Superior temporal gyrus (tissue), 1 donor: ENCODE measurements at regions not wholly inside any gene's neighbourhood (a gene's known extent, or its start where the extent isn't known, plus 50 kb on each side); places are given as distances from the start of the nearest gene placed in this dataset.

Experiments
- DNase-seq: peaks from one replicate; pipeline ENCODE4 v3.0.0-alpha.2; 2016; ENCODE audit errors: extremely low spot score

GRCh38 chr5:174235221-174236011 lies 189.9 kb downstream of the NSG2 start:
- DNase-seq, result no peak

- no peak for DNase-seq
Observed at GRCh38 chr5:174236070-174236469, 190.6 kb downstream of the NSG2 start.

- no peak for DNase-seq
Observed at GRCh38 chr5:174239718-174240117, 194.2 kb downstream of the NSG2 start.

GRCh38 chr5:174242573-174242972 lies 197.1 kb downstream of the NSG2 start:
- DNase-seq, result no peak

GRCh38 chr5:174243904-174244303 lies 198.4 kb downstream of the NSG2 start:
- no peak for DNase-seq

- no peak for DNase-seq
Observed at GRCh38 chr5:174245516-174246075, 200.1 kb downstream of the NSG2 start.

GRCh38 chr5:174246743-174247142 lies 201.2 kb downstream of the NSG2 start:
- DNase-seq, result no peak

- DNase-seq, result no peak
Observed at GRCh38 chr5:174247301-174247700, 201.8 kb downstream of the NSG2 start.

GRCh38 chr5:174251305-174252000 lies 205.9 kb downstream of the NSG2 start:
- no peak for DNase-seq

- no peak for DNase-seq
Observed at GRCh38 chr5:174252121-174252520, 206.6 kb downstream of the NSG2 start.

GRCh38 chr5:174259696-174260420 lies 214.4 kb downstream of the NSG2 start:
- DNase-seq, result no peak

GRCh38 chr5:174271316-174271715 lies 225.8 kb downstream of the NSG2 start:
- no peak for DNase-seq

- no peak for DNase-seq
Observed at GRCh38 chr5:174272671-174273070, 227.2 kb downstream of the NSG2 start.

- no peak for DNase-seq
Observed at GRCh38 chr5:174273325-174273724, 227.8 kb downstream of the NSG2 start.

GRCh38 chr5:174275959-174276358 lies 230.5 kb downstream of the NSG2 start:
- no peak for DNase-seq

- DNase-seq, result no peak
Observed at GRCh38 chr5:174281089-174281760, 235.7 kb downstream of the NSG2 start.

GRCh38 chr5:174281855-174282254 lies 236.3 kb downstream of the NSG2 start:
- no peak for DNase-seq

GRCh38 chr5:174282391-174282790 lies 236.9 kb downstream of the NSG2 start:
- no peak for DNase-seq

- DNase-seq, result no peak
Observed at GRCh38 chr5:174283211-174284005, 237.9 kb downstream of the NSG2 start.

GRCh38 chr5:174284873-174285272 lies 239.4 kb downstream of the NSG2 start:
- DNase-seq, result no peak

- DNase-seq, result no peak
Observed at GRCh38 chr5:174287761-174288160, 242.3 kb downstream of the NSG2 start.
